HG03439 (cell line): ENCODE measurements at regions not wholly inside any gene's neighbourhood (a gene's known extent, or its start where the extent isn't known, plus 50 kb on each side); places are given as distances from the start of the nearest gene placed in this dataset.
A peak's percentile ranks its signal among the peaks of the same experiment; 100 is the strongest.

Experiments
- ATAC-seq: cut with Tn5 transposase; IDR thresholded peaks from one replicate; pipeline ENCODE4 v1.9.1; 2021; ENCODE audit warnings: mild to moderate bottlenecking, moderate library complexity; ENCODE audit not compliant: unreplicated experiment

- ATAC-seq: no peak
These were observed 470.9 kb downstream of the ETS1 start for GRCh38 chr11:128116447-128116846.

GRCh38 chr11:128105950-128106349 is 481.4 kb downstream of the ETS1 start:
- ATAC-seq: no peak

GRCh38 chr11:128105511-128105910 is 481.8 kb downstream of the ETS1 start:
- no peak for ATAC-seq

GRCh38 chr11:128103278-128103873 is 484.0 kb downstream of the ETS1 start:
- ATAC-seq: no peak

GRCh38 chr11:128098781-128099180 is 488.6 kb downstream of the ETS1 start:
- no peak for ATAC-seq

- ATAC-seq: no peak
These were observed 491.8 kb downstream of the ETS1 start for GRCh38 chr11:128095466-128095981.

GRCh38 chr11:128093689-128094088 is 493.7 kb downstream of the ETS1 start:
- no peak for ATAC-seq

GRCh38 chr11:128089962-128090361 is 497.4 kb downstream of the ETS1 start:
- ATAC-seq: no peak

- ATAC-seq: no peak
These were observed 500.6 kb downstream of the ETS1 start for GRCh38 chr11:128086794-128087193.

GRCh38 chr11:128085276-128085675 is 502.1 kb downstream of the ETS1 start:
- no peak for ATAC-seq

- no peak for ATAC-seq
These were observed 504.8 kb downstream of the ETS1 start for GRCh38 chr11:128082574-128082973.

GRCh38 chr11:128069665-128070064 is 517.7 kb downstream of the ETS1 start:
- no peak for ATAC-seq

- no peak for ATAC-seq
These were observed 519.6 kb downstream of the ETS1 start for GRCh38 chr11:128067780-128068179.

GRCh38 chr11:128066399-128066798 is 521.0 kb downstream of the ETS1 start:
- no peak for ATAC-seq

- no peak for ATAC-seq
These were observed 526.0 kb downstream of the ETS1 start for GRCh38 chr11:128061281-128061871.

- no peak for ATAC-seq
These were observed 528.7 kb downstream of the ETS1 start for GRCh38 chr11:128058580-128059208.

GRCh38 chr11:128057786-128058395 is 529.5 kb downstream of the ETS1 start:
- no peak for ATAC-seq

GRCh38 chr11:128055576-128056217 is 531.7 kb downstream of the ETS1 start:
- ATAC-seq: no peak

GRCh38 chr11:128053981-128054931 is 533.1 kb downstream of the ETS1 start:
- ATAC-seq: peak; percentile 76
